Breast epithelium (tissue), 3 donors: ENCODE measurements at regions not wholly inside any gene's neighbourhood (a gene's known extent, or its start where the extent isn't known, plus 50 kb on each side); places are given as distances from the start of the nearest gene placed in this dataset.

Source experiments
- POLR2A ChIP-seq: fragments of 450-650 bp; IDR thresholded peaks from one replicate; pipeline ENCODE4 v1.6.1; 2016; ENCODE audit warnings: antibody characterized with exemption, mild to moderate bottlenecking, moderate library complexity
- POLR2AphosphoS5 ChIP-seq, 3 donors: sonication (generic); formaldehyde crosslinking; IDR thresholded peaks; one replicate each; pipeline ENCODE4 v1.6.1; 2017; ENCODE audit warnings: antibody characterized with exemption in 3 of 3
- TF ChIP-seq, protein P1 (sequence below), 3 donors: fragments of 450-650 bp; IDR thresholded peaks; one replicate each; pipeline ENCODE4 v1.5.1; 2016 to 2017; ENCODE audit warnings: antibody characterized with exemption in 3 of 3, mild to moderate bottlenecking in 3 of 3, moderate library complexity in 3 of 3

DNA sequence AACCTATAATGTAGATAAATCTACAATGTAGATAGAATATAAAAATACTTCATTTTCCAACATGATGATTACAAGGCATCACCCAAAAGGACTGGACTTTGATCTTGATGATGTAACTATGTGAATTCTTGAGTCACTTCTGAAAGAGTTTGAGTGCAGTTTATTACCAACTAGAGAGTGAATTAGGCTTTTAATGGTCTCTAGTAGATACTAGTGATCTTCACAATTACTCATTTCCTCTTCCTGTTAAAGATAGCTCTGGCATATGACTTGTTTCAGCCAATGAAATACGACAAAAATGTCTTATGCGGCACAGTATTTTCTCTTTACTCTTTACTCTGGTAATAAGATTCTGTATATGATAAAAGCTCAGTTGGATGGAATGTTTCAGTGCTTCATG is 1588.1 kb upstream of the B3GALT2 start:
- TF ChIP-seq, protein P1, sequence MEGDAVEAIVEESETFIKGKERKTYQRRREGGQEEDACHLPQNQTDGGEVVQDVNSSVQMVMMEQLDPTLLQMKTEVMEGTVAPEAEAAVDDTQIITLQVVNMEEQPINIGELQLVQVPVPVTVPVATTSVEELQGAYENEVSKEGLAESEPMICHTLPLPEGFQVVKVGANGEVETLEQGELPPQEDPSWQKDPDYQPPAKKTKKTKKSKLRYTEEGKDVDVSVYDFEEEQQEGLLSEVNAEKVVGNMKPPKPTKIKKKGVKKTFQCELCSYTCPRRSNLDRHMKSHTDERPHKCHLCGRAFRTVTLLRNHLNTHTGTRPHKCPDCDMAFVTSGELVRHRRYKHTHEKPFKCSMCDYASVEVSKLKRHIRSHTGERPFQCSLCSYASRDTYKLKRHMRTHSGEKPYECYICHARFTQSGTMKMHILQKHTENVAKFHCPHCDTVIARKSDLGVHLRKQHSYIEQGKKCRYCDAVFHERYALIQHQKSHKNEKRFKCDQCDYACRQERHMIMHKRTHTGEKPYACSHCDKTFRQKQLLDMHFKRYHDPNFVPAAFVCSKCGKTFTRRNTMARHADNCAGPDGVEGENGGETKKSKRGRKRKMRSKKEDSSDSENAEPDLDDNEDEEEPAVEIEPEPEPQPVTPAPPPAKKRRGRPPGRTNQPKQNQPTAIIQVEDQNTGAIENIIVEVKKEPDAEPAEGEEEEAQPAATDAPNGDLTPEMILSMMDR (IDR thresholded peaks at IDR 0.05) = no peak
- TF ChIP-seq POLR2A = no peak
- TF ChIP-seq POLR2AphosphoS5 (IDR thresholded peaks at IDR 0.05) = no peak
